GM23338 (cell line): ENCODE measurements at regions not wholly inside any gene's neighbourhood (a gene's known extent, or its start where the extent isn't known, plus 50 kb on each side); places are given as distances from the start of the nearest gene placed in this dataset.

Source experiments
- CREB1 ChIP-seq: fragments of 250-450 bp; sonication (Bioruptor Pico); IDR thresholded peaks from 2 replicates; pipeline ENCODE4 v1.5.0; 2020; ENCODE audit warnings: low read depth, mild to moderate bottlenecking, moderate library complexity
- EZH2 ChIP-seq: fragments of 200-600 bp; sonication (generic); IDR thresholded peaks from one replicate; pipeline ENCODE4 v1.8.0; 2017; ENCODE audit warnings: antibody characterized with exemption, mild to moderate bottlenecking, low read depth; ENCODE audit not compliant: unreplicated experiment
- EZH2phosphoT487 ChIP-seq: fragments of 200-600 bp; sonication (generic); IDR thresholded peaks from one replicate; pipeline ENCODE4 v1.8.1; 2018; ENCODE audit warnings: antibody characterized with exemption; ENCODE audit not compliant: unreplicated experiment
- JUNB ChIP-seq: IDR thresholded peaks from one replicate; pipeline ENCODE4 v1.6.1; 2016; ENCODE audit warnings: antibody characterized with exemption; ENCODE audit not compliant: unreplicated experiment
- NANOG ChIP-seq: IDR thresholded peaks from 2 replicates; pipeline ENCODE4 v1.6.1; 2016; ENCODE audit warnings: antibody characterized with exemption, borderline replicate concordance
- POLR2AphosphoS5 ChIP-seq: IDR thresholded peaks from 2 replicates; pipeline ENCODE4 v1.6.1; 2016; ENCODE audit warnings: antibody characterized with exemption, low read depth
- ZNF114 ChIP-seq: fragments of 250-450 bp; sonication (Bioruptor Pico); IDR thresholded peaks from 2 replicates; pipeline ENCODE4 v1.5.0; 2020; ENCODE audit warnings: mild to moderate bottlenecking, moderate library complexity
- TF ChIP-seq, protein P1 (sequence below), 2 experiments: fragments of 200-600 bp in 1 of 2; sonication (generic) in 1 of 2; conservative IDR thresholded peaks; 2 replicates each; pipeline versions ENCODE4 v1.5.1 to v1.6.1; 2016 to 2017; ENCODE audit warnings: antibody characterized with exemption in 2 of 2, low read depth in 2 of 2, mild to moderate bottlenecking in 2 of 2, moderate library complexity in 1 of 2
- TF ChIP-seq, protein P2 (sequence below): IDR thresholded peaks from one replicate; pipeline ENCODE4 v1.6.1; 2018; ENCODE audit warnings: antibody characterized with exemption; ENCODE audit not compliant: unreplicated experiment

DNA sequence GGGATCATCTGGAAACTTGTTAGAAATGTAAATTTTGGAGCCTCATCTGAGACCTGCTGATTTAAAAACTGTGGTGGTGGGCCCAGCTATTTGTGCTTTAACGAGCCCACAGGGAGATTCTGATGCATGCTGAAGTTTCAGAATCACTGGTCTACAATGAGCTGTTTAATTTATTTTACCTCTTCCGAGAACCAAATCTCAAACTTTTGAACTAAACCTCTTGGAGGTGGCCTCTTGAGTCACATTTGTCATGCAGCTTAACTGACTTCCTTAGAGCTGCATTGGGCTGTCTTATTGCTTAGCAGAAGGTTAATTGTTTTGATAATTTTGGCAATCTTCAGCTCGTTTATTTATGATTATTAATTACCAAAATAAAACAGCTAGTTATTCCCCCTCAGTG lies 112.1 kb upstream of the NPHP3 start:
- TF ChIP-seq, protein P1, sequence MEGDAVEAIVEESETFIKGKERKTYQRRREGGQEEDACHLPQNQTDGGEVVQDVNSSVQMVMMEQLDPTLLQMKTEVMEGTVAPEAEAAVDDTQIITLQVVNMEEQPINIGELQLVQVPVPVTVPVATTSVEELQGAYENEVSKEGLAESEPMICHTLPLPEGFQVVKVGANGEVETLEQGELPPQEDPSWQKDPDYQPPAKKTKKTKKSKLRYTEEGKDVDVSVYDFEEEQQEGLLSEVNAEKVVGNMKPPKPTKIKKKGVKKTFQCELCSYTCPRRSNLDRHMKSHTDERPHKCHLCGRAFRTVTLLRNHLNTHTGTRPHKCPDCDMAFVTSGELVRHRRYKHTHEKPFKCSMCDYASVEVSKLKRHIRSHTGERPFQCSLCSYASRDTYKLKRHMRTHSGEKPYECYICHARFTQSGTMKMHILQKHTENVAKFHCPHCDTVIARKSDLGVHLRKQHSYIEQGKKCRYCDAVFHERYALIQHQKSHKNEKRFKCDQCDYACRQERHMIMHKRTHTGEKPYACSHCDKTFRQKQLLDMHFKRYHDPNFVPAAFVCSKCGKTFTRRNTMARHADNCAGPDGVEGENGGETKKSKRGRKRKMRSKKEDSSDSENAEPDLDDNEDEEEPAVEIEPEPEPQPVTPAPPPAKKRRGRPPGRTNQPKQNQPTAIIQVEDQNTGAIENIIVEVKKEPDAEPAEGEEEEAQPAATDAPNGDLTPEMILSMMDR (conservative IDR thresholded peaks at IDR 0.05; ENCODE audit: low read depth in 2 of 2), result no peak
- TF ChIP-seq EZH2, result no peak
- TF ChIP-seq, protein P2, sequence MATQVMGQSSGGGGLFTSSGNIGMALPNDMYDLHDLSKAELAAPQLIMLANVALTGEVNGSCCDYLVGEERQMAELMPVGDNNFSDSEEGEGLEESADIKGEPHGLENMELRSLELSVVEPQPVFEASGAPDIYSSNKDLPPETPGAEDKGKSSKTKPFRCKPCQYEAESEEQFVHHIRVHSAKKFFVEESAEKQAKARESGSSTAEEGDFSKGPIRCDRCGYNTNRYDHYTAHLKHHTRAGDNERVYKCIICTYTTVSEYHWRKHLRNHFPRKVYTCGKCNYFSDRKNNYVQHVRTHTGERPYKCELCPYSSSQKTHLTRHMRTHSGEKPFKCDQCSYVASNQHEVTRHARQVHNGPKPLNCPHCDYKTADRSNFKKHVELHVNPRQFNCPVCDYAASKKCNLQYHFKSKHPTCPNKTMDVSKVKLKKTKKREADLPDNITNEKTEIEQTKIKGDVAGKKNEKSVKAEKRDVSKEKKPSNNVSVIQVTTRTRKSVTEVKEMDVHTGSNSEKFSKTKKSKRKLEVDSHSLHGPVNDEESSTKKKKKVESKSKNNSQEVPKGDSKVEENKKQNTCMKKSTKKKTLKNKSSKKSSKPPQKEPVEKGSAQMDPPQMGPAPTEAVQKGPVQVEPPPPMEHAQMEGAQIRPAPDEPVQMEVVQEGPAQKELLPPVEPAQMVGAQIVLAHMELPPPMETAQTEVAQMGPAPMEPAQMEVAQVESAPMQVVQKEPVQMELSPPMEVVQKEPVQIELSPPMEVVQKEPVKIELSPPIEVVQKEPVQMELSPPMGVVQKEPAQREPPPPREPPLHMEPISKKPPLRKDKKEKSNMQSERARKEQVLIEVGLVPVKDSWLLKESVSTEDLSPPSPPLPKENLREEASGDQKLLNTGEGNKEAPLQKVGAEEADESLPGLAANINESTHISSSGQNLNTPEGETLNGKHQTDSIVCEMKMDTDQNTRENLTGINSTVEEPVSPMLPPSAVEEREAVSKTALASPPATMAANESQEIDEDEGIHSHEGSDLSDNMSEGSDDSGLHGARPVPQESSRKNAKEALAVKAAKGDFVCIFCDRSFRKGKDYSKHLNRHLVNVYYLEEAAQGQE, result no peak
- no peak for TF ChIP-seq EZH2phosphoT487
- TF ChIP-seq ZNF114 (CRISPR knock-in tag), result no peak
- no peak for TF ChIP-seq POLR2AphosphoS5
- TF ChIP-seq JUNB, result no peak
- TF ChIP-seq CREB1 (CRISPR knock-in tag), result no peak
- no peak for TF ChIP-seq NANOG
